Skeletal muscle tissue (tissue), 3 donors: ENCODE measurements at regions not wholly inside any gene's neighbourhood (a gene's known extent, or its start where the extent isn't known, plus 50 kb on each side); places are given as distances from the start of the nearest gene placed in this dataset.

Experiments used
- H3K27ac ChIP-seq: one replicate; pipeline ENCODE4 v1.7.0; 2013; ENCODE audit warnings: mild to moderate bottlenecking, low read depth, low read length, inconsistent platforms
- H3K27me3 ChIP-seq, 3 donors: one replicate each; pipeline ENCODE4 v1.7.0; 2013; ENCODE audit warnings: low read length in 3 of 3; ENCODE audit not compliant: control insufficient read depth in 3 of 3, insufficient read depth in 3 of 3
- H3K36me3 ChIP-seq, 3 donors: one replicate each; pipeline ENCODE4 v1.7.0; 2013; ENCODE audit warnings: low read length in 3 of 3; ENCODE audit not compliant: control insufficient read depth in 3 of 3, insufficient read depth in 3 of 3
- H3K4me1 ChIP-seq, 3 donors: one replicate each; pipeline ENCODE4 v1.7.0; 2013; ENCODE audit warnings: low read length in 3 of 3, mild to moderate bottlenecking in 3 of 3; ENCODE audit not compliant: control insufficient read depth in 3 of 3, insufficient read depth in 3 of 3
- H3K4me3 ChIP-seq, 3 donors: one replicate each; pipeline ENCODE4 v1.7.0; 2013; ENCODE audit warnings: low read length in 3 of 3
- H3K9ac ChIP-seq, 3 donors: one replicate each; pipeline ENCODE4 v1.7.0; 2013; ENCODE audit warnings: low read length in 3 of 3, mild to moderate bottlenecking in 3 of 3, moderate library complexity in 2 of 3, low read depth in 1 of 3
- H3K9me3 ChIP-seq, 3 donors: one replicate each; pipeline ENCODE4 v1.7.0; 2013; ENCODE audit warnings: low read length in 3 of 3; ENCODE audit not compliant: control insufficient read depth in 3 of 3
- donor health status: Osteomylitis.

- Histone ChIP-seq H3K27ac (no peak overlapping the region), H3K4me1 (no peaks in the 10 kb centered on the region), H3K36me3 (no peaks in the 10 kb centered on the region), H3K27me3 (no peaks in the 10 kb centered on the region), H3K4me3 (no peak overlapping the region), H3K9ac (no peak overlapping the region), H3K9me3 (no peaks in the 10 kb centered on the region)
Measured at GRCh38 chr12:89901906-89902642, 193.4 kb upstream of the ATP2B1 start.

- Histone ChIP-seq H3K4me1 (no peaks in the 10 kb centered on the region), H3K9ac (no peak overlapping the region), H3K27me3 (no peaks in the 10 kb centered on the region), H3K9me3 (no peaks in the 10 kb centered on the region), H3K27ac (no peak overlapping the region), H3K4me3 (no peak overlapping the region), H3K36me3 (no peaks in the 10 kb centered on the region)
Measured at GRCh38 chr12:89901319-89901718, 192.7 kb upstream of the ATP2B1 start.

GRCh38 chr12:89899651-89900050 lies 191.0 kb upstream of the ATP2B1 start:
- no peak overlapping the region for H3K27ac ChIP-seq

DNA sequence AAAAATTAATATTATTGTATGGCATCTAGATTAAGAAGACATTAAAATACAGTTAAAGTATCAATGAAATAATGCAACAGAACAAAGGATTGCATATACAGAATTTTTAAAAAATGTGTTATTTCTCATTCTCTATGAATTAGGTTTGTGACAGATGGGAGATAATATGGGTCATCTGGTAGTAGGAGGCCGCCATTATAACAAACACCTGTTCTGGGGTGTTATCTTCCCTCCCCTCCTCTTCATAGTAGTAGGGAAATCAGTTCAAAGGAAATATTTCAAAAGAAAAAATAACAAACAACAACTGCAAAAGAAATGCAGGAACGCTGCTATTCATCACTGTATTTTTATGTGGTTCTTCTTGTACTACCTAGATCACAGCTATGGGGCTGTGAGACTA lies 187.0 kb upstream of the ATP2B1 start:
- Histone ChIP-seq H3K27me3 (no peaks in the 10 kb centered on the region), H3K9ac (no peak overlapping the region), H3K9me3 (no peaks in the 10 kb centered on the region), H3K27ac (no peak overlapping the region), H3K4me1 (no peaks in the 10 kb centered on the region), H3K4me3 (no peak overlapping the region), H3K36me3 (no peaks in the 10 kb centered on the region)

More at GRCh38 chr12:89899651-89900050, 191.0 kb upstream of the ATP2B1 start:
- H3K27me3 ChIP-seq: no peaks in the 10 kb centered on the region
- no peaks in the 10 kb centered on the region for H3K4me1 ChIP-seq
- H3K9me3 ChIP-seq: no peaks in the 10 kb centered on the region
- H3K9ac ChIP-seq: no peak overlapping the region
- H3K36me3 ChIP-seq: no peaks in the 10 kb centered on the region
- H3K4me3 ChIP-seq: no peak overlapping the region

GRCh38 chr12:89895101-89895500 lies 186.5 kb upstream of the ATP2B1 start:
- H3K9me3 ChIP-seq: no peaks in the 10 kb centered on the region
- H3K9ac ChIP-seq: no peak overlapping the region
- no peak overlapping the region for H3K4me3 ChIP-seq
- H3K4me1 ChIP-seq: no peaks in the 10 kb centered on the region
- H3K36me3 ChIP-seq: no peaks in the 10 kb centered on the region
- no peaks in the 10 kb centered on the region for H3K27me3 ChIP-seq
- no peak overlapping the region for H3K27ac ChIP-seq

- Histone ChIP-seq H3K27ac (no peak overlapping the region), H3K4me3 (no peak overlapping the region), H3K36me3 (no peaks in the 10 kb centered on the region), H3K9me3 (no peaks in the 10 kb centered on the region), H3K9ac (no peak overlapping the region), H3K27me3 (no peaks in the 10 kb centered on the region), H3K4me1 (no peaks in the 10 kb centered on the region)
Measured at GRCh38 chr12:89893972-89894706, 185.5 kb upstream of the ATP2B1 start.

DNA sequence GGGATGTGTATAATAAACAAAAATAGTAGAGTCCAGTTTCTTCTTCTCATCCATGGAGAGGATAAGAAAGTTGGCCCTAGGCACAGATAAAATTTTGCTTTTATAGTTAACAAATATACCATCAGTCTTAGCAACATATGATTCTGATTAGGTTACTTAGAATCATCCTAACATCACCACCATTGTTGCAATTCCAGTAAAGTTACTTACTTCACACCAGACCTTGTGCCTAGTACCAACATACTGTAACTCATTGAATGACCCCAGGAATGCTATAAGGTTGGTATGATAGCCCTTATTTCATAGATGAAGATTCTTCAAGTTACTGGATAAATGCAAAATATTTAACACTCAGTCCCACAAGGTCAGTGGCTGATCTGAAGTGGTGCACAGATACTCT lies 183.8 kb upstream of the ATP2B1 start:
- no peaks in the 10 kb centered on the region for H3K9me3 ChIP-seq
- H3K27me3 ChIP-seq: no peaks in the 10 kb centered on the region
- H3K4me1 ChIP-seq: no peaks in the 10 kb centered on the region
- H3K9ac ChIP-seq: no peak overlapping the region
- H3K36me3 ChIP-seq: no peaks in the 10 kb centered on the region
- no peak overlapping the region for H3K4me3 ChIP-seq
- no peak overlapping the region for H3K27ac ChIP-seq

- no peak overlapping the region for H3K9ac ChIP-seq
- H3K27me3 ChIP-seq: no peaks in the 10 kb centered on the region
- no peak overlapping the region for H3K4me3 ChIP-seq
- no peak overlapping the region for H3K27ac ChIP-seq
- no peaks in the 10 kb centered on the region for H3K36me3 ChIP-seq
- no peaks in the 10 kb centered on the region for H3K4me1 ChIP-seq
- H3K9me3 ChIP-seq: no peaks in the 10 kb centered on the region
Measured at GRCh38 chr12:89891933-89892332, 183.3 kb upstream of the ATP2B1 start.

- H3K9me3 ChIP-seq: no peaks in the 10 kb centered on the region
- H3K9ac ChIP-seq: no peak overlapping the region
Measured at GRCh38 chr12:89890161-89890560, 181.5 kb upstream of the ATP2B1 start.

DNA sequence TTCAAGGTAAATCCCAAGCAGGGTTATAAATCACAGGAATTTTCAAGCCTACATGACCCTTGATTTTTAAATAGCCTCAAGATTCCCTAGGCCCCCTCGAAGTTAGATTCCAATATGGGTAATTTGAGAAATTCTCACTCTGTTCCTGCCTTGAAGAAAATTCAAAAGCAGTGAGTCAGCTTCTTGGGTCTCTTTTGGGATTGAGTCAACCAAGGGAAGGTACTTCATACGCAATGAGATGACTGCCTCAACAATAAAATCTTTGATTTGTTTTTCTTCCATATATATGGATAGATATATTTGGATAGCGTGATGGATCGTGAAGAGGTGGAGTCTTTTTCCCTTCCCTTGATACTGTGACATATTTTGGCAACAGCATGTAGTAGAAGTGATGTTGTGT lies 180.4 kb upstream of the ATP2B1 start:
- H3K27me3 ChIP-seq: no peaks in the 10 kb centered on the region

More at GRCh38 chr12:89890161-89890560, 181.5 kb upstream of the ATP2B1 start:
- Histone ChIP-seq H3K36me3 (no peaks in the 10 kb centered on the region), H3K4me3 (no peak overlapping the region), H3K27me3 (no peaks in the 10 kb centered on the region), H3K27ac (no peak overlapping the region), H3K4me1 (no peaks in the 10 kb centered on the region)

More for the DNA sequence above, 180.4 kb upstream of the ATP2B1 start:
- no peaks in the 10 kb centered on the region for H3K4me1 ChIP-seq
- no peak overlapping the region for H3K9ac ChIP-seq
- no peaks in the 10 kb centered on the region for H3K9me3 ChIP-seq
- no peak overlapping the region for H3K27ac ChIP-seq
- H3K36me3 ChIP-seq: no peaks in the 10 kb centered on the region
- H3K4me3 ChIP-seq: no peak overlapping the region
